IMR-90 (cell line): ENCODE measurements at regions not wholly inside any gene's neighbourhood (a gene's known extent, or its start where the extent isn't known, plus 50 kb on each side); places are given as distances from the start of the nearest gene placed in this dataset.

Experiments
- ATAC-seq: fragments of 200-7000 bp; cut with Tn5 transposase; 2 replicates; pipeline ENCODE4 v1.9.1; 2020; ENCODE audit warnings: low read depth, mild to moderate bottlenecking, moderate library complexity
- BruUV-seq: library from RNA; stranded (reverse); fragments of 400-500 nt; replicated peaks from 2 replicates; lab custom pipeline; 2021; lab: Mats Ljungman, UMichigan
- CTCF ChIA-PET: fragments of 300-600 bp; formaldehyde crosslinking; extraction: SDS; loops from one replicate; lab custom pipeline; 2021; ENCODE audit warnings: antibody characterized with exemption; lab: Yijun Ruan, JAX
- POLR2A ChIA-PET: fragments of 300-600 bp; sonication (Branson Sonifier 250); formaldehyde crosslinking; loops from one replicate; lab custom pipeline; 2022; ENCODE audit warnings: antibody characterized with exemption; ENCODE audit not compliant: unreplicated experiment; lab: Charles Lee
- DNase-seq: peaks from one replicate; pipeline ENCODE4 v3.0.0; 2013
- H2AFZ ChIP-seq: replicated peaks from 2 replicates; pipeline ENCODE3; 2013; ENCODE audit warnings: low read length, mild to moderate bottlenecking; ENCODE audit not compliant: poor library complexity
- H2AK5ac ChIP-seq: 2 replicates; pipeline ENCODE4 v1.6.1; 2013; ENCODE audit warnings: low read depth, low read length, inconsistent platforms
- H2AK9ac ChIP-seq: replicated peaks from 2 replicates; pipeline ENCODE3; 2013; ENCODE audit warnings: mild to moderate bottlenecking, low read depth, low read length, moderate library complexity; ENCODE audit not compliant: poor library complexity
- H2BK120ac ChIP-seq: 2 replicates; pipeline ENCODE4 v1.6.1; 2013; ENCODE audit warnings: low read depth, low read length, inconsistent platforms
- H2BK15ac ChIP-seq: 3 replicates; pipeline ENCODE4 v1.6.1; 2013; ENCODE audit warnings: low read depth, low read length, inconsistent platforms
- H2BK20ac ChIP-seq: 2 replicates; pipeline ENCODE4 v1.6.1; 2013; ENCODE audit warnings: low read depth, mild to moderate bottlenecking, inconsistent platforms, low read length, moderate library complexity
- H2BK5ac ChIP-seq: 2 replicates; pipeline ENCODE4 v1.6.1; 2013; ENCODE audit warnings: mild to moderate bottlenecking, low read depth, low read length, inconsistent platforms; ENCODE audit not compliant: poor library complexity, severe bottlenecking
- H3K14ac ChIP-seq: replicated peaks from 2 replicates; pipeline ENCODE4 v1.6.1; 2013; ENCODE audit warnings: low read depth, low read length, inconsistent platforms
- H3K18ac ChIP-seq: 2 replicates; pipeline ENCODE4 v1.6.1; 2013; ENCODE audit warnings: low read depth, low read length, control low read depth
- H3K23ac ChIP-seq: 2 replicates; pipeline ENCODE4 v1.6.1; 2013; ENCODE audit warnings: low read depth, low read length, inconsistent platforms
- H3K27ac ChIP-seq: 2 replicates; pipeline ENCODE4 v1.5.1; 2013; ENCODE audit warnings: mild to moderate bottlenecking, control low read depth, low read length; ENCODE audit not compliant: insufficient read depth
- H3K27me3 ChIP-seq: 2 replicates; pipeline ENCODE4 v1.6.1; 2013; ENCODE audit warnings: low read length; ENCODE audit not compliant: control insufficient read depth, insufficient read depth
- H3K36me3 ChIP-seq: 2 replicates; pipeline ENCODE4 v1.6.1; 2013; ENCODE audit warnings: low read length, mixed read lengths; ENCODE audit not compliant: control insufficient read depth, insufficient read depth
- H3K4ac ChIP-seq: 2 replicates; pipeline ENCODE4 v1.6.1; 2013; ENCODE audit warnings: low read depth, low read length, inconsistent platforms
- H3K4me1 ChIP-seq: 2 replicates; pipeline ENCODE4 v1.6.1; 2013; ENCODE audit warnings: low read length, mixed read lengths; ENCODE audit not compliant: control insufficient read depth, insufficient read depth
- H3K4me2 ChIP-seq: 2 replicates; pipeline ENCODE4 v1.6.1; 2013; ENCODE audit warnings: low read depth, mild to moderate bottlenecking, control low read depth, low read length, moderate library complexity
- H3K4me3 ChIP-seq: 2 replicates; pipeline ENCODE4 v1.5.1; 2013; ENCODE audit warnings: low read depth, mild to moderate bottlenecking, control low read depth, low read length, moderate library complexity; ENCODE audit not compliant: insufficient read depth
- H3K56ac ChIP-seq: 2 replicates; pipeline ENCODE4 v1.6.1; 2013; ENCODE audit warnings: low read length, inconsistent platforms; ENCODE audit not compliant: insufficient read depth; ENCODE audit errors: extremely low read depth
- H3K79me1 ChIP-seq, 2 experiments: 2 replicates each; pipeline ENCODE4 v1.6.1; 2013; ENCODE audit warnings: low read length in 2 of 2, inconsistent platforms in 1 of 2, low read depth in 1 of 2
- H3K9ac ChIP-seq: 2 replicates; pipeline ENCODE4 v1.6.1; 2013; ENCODE audit warnings: low read depth, low read length, control low read depth
- H3K9me1 ChIP-seq: 2 replicates; pipeline ENCODE4 v1.6.1; 2013; ENCODE audit warnings: low read length, inconsistent platforms; ENCODE audit not compliant: insufficient read depth
- H3K9me3 ChIP-seq: 2 replicates; pipeline ENCODE4 v1.6.1; 2013; ENCODE audit warnings: low read length; ENCODE audit not compliant: control insufficient read depth, insufficient read depth
- H4K20me1 ChIP-seq: 2 replicates; pipeline ENCODE4 v1.6.1; 2013; ENCODE audit warnings: low read length, inconsistent platforms; ENCODE audit not compliant: insufficient read depth
- H4K5ac ChIP-seq: 2 replicates; pipeline ENCODE4 v1.6.1; 2013; ENCODE audit warnings: mild to moderate bottlenecking, low read depth, low read length, control low read depth
- H4K8ac ChIP-seq, 2 experiments: 2 replicates each; pipeline ENCODE4 v1.6.1; 2013; ENCODE audit warnings: low read depth in 2 of 2, low read length in 2 of 2, control low read depth in 1 of 2, inconsistent platforms in 1 of 2
- H4K91ac ChIP-seq: 2 replicates; pipeline ENCODE4 v1.6.1; 2013; ENCODE audit warnings: low read depth, low read length, inconsistent platforms; ENCODE audit not compliant: insufficient read depth
- POLR2A ChIP-seq: IDR thresholded peaks from 2 replicates; pipeline ENCODE4 v1.6.1; 2012; ENCODE audit warnings: mild to moderate bottlenecking, low read depth, low read length
- WGBS, 2 experiments: methylation state at CpG; one replicate each; pipeline versions ENCODE4 v1.1.5 to v1.1.7; 2013; ENCODE audit warnings: missing lambda C conversion rate in 2 of 2; ENCODE audit not compliant: insufficient read length in 1 of 2; ENCODE audit errors: extremely low coverage in 2 of 2; 5-methylcytosine and 5-hydroxymethylcytosine counted together
- dilution Hi-C: fragments of 300-500 bp; cut with HindIII; formaldehyde crosslinking; loops from one replicate; pipeline ENCODE4 v1.14.3; 2018; ENCODE audit warnings: low sequenced_read_pairs; ENCODE audit not compliant: unreplicated experiment
- in situ Hi-C: fragments of 300-500 bp; cut with MboI; formaldehyde crosslinking; loops from 3 replicates; pipeline ENCODE4 v1.14.3; 2019; ENCODE audit warnings: low sequenced_read_pairs, inconsistent platforms, mixed read lengths
- intact Hi-C: fragments of 100-400 bp; cut with micrococcal nuclease; formaldehyde crosslinking; loops from 2 replicates; pipeline ENCODE4 v1.10.0; 2022
- TF ChIP-seq, protein P1 (sequence below): fragments of 150-350 bp; IDR thresholded peaks from 2 replicates; pipeline ENCODE4 v1.6.1; 2016; ENCODE audit warnings: low read depth, mild to moderate bottlenecking, low read length, moderate library complexity, borderline replicate concordance

DNA sequence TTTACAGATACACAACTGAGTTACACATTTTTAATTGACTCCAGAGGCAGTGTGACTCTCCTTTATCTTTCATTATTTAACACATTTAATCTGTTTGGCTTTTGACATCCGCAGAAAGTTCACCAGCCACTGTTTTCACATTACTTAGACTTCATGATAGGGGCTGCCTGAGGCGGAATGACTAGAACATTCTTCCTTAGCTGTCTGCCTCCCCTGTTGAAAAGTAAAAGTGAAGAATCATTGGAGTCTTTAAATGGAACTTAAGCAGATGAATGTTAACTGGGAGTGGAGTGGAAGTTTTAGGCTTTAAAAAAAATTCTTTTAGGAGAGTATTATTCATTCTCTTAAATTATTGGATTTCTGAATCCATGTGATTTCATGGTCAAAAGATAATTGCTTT lies 229.2 kb upstream of the MTNR1B start:
- no peaks in the 10 kb centered on the region for H3K9me3 ChIP-seq
- H2BK20ac ChIP-seq = no peak overlapping the region
- no peak overlapping the region for H2BK15ac ChIP-seq
- H2AK9ac ChIP-seq = no peak overlapping the region
- H2BK120ac ChIP-seq = no peak overlapping the region
- no peak overlapping the region for H3K56ac ChIP-seq
- no peak overlapping the region for H3K4me2 ChIP-seq
- no peak overlapping the region for H3K14ac ChIP-seq
- H3K9me1 ChIP-seq = no peaks in the 10 kb centered on the region
- dilution Hi-C loops = no loop called here
- intact Hi-C loops = no loop called here
- no CpG with 5 or more reads among the region's 2 CpGs for WGBS, 2 experiments
- no peak overlapping the region for H2AFZ ChIP-seq
- no peaks in the 10 kb centered on the region for H4K20me1 ChIP-seq
- H3K4ac ChIP-seq = no peak overlapping the region
- no peak overlapping the region for H2BK5ac ChIP-seq
- no peak for DNase-seq
- CTCF ChIA-PET = no interaction called here
- H2AK5ac ChIP-seq = no peak overlapping the region
- POLR2A ChIA-PET = no interaction called here
- no peak overlapping the region for H3K23ac ChIP-seq
- H4K5ac ChIP-seq = no peak overlapping the region
- H3K4me1 ChIP-seq = no peaks in the 10 kb centered on the region
- no peak for ATAC-seq
- H3K27me3 ChIP-seq = no peaks in the 10 kb centered on the region
- H3K9ac ChIP-seq = no peak overlapping the region
- H3K18ac ChIP-seq = no peak overlapping the region
- in situ Hi-C loops = no loop called here
- H3K4me3 ChIP-seq = no peak overlapping the region
- BruUV-seq = no TSS peak
- no peak overlapping the region for H4K8ac ChIP-seq
- no peaks in the 10 kb centered on the region for H3K79me1 ChIP-seq
- no peak overlapping the region for H3K27ac ChIP-seq
- H4K91ac ChIP-seq = no peak overlapping the region
- H3K36me3 ChIP-seq = no peaks in the 10 kb centered on the region
- TF ChIP-seq, protein P1, sequence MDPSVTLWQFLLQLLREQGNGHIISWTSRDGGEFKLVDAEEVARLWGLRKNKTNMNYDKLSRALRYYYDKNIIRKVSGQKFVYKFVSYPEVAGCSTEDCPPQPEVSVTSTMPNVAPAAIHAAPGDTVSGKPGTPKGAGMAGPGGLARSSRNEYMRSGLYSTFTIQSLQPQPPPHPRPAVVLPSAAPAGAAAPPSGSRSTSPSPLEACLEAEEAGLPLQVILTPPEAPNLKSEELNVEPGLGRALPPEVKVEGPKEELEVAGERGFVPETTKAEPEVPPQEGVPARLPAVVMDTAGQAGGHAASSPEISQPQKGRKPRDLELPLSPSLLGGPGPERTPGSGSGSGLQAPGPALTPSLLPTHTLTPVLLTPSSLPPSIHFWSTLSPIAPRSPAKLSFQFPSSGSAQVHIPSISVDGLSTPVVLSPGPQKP = no peak
- no peak for TF ChIP-seq POLR2A
